Upper lobe of right lung (tissue), 1 donor: ENCODE measurements at regions not wholly inside any gene's neighbourhood (a gene's known extent, or its start where the extent isn't known, plus 50 kb on each side); places are given as distances from the start of the nearest gene placed in this dataset.

ENCODE experiments used
- ATAC-seq: fragments of 200-7000 bp; cut with Tn5 transposase; one replicate; pipeline ENCODE4 v1.9.1; 2020; ENCODE audit warnings: mild to moderate bottlenecking, moderate library complexity
- DNase-seq: peaks from one replicate; pipeline ENCODE4 v3.0.0-alpha.2; 2020
- H3K27ac ChIP-seq: fragments of 200-600 bp; one replicate; pipeline ENCODE4 v1.8.0; 2022
- H3K27me3 ChIP-seq: fragments of 200-600 bp; one replicate; pipeline ENCODE4 v1.8.0; 2022; ENCODE audit warnings: mild to moderate bottlenecking
- H3K36me3 ChIP-seq: fragments of 200-600 bp; one replicate; pipeline ENCODE4 v1.8.0; 2022
- H3K4me1 ChIP-seq: fragments of 200-600 bp; one replicate; pipeline ENCODE4 v1.8.0; 2022
- H3K4me3 ChIP-seq: fragments of 200-600 bp; one replicate; pipeline ENCODE4 v1.8.0; 2022; ENCODE audit warnings: mild to moderate bottlenecking
- H3K9me3 ChIP-seq: fragments of 200-600 bp; one replicate; pipeline ENCODE4 v1.8.0; 2022
- CTCF ChIP-seq: fragments of 200-600 bp; IDR thresholded peaks from one replicate; pipeline ENCODE4 v1.8.0; 2022; ENCODE audit warnings: antibody characterized with exemption
- intact Hi-C: fragments of 100-400 bp; cut with DNase I; formaldehyde crosslinking; loops from one replicate; pipeline ENCODE4 v1.11.0; 2022
- donor health status: DM: no; HTN: yes; CAD: no; lungs with severe emphysema.

GRCh38 chr2:23323198-23323916 lies 61.6 kb upstream of the KLHL29 start:
- no peak for TF ChIP-seq CTCF
- Histone ChIP-seq H3K36me3 (no peaks in the 10 kb centered on the region), H3K27me3 (no peaks in the 10 kb centered on the region), H3K9me3 (no peaks in the 10 kb centered on the region), H3K4me1 (no peaks in the 10 kb centered on the region), H3K4me3 (no peak overlapping the region), H3K27ac (no peak overlapping the region)
- intact Hi-C loops = no loop called here
- DNase-seq (no peak), ATAC-seq (no peak)

- no peaks in the 10 kb centered on the region for H3K9me3 ChIP-seq
- no peaks in the 10 kb centered on the region for H3K36me3 ChIP-seq
- no peaks in the 10 kb centered on the region for H3K27me3 ChIP-seq
- intact Hi-C loops = no loop called here
- no peak for TF ChIP-seq CTCF
- no peak overlapping the region for H3K4me3 ChIP-seq
- peak; percentile 48 for ATAC-seq
- no peak for DNase-seq
- no peak overlapping the region for H3K27ac ChIP-seq
- no peaks in the 10 kb centered on the region for H3K4me1 ChIP-seq
These were observed 60.9 kb upstream of the KLHL29 start for GRCh38 chr2:23323917-23324680.

- Histone ChIP-seq H3K4me1 (no peaks in the 10 kb centered on the region), H3K27ac (no peak overlapping the region), H3K36me3 (no peaks in the 10 kb centered on the region), H3K27me3 (peaks cover 8% of the 10 kb centered on the region), H3K9me3 (no peaks in the 10 kb centered on the region), H3K4me3 (no peak overlapping the region)
- intact Hi-C loops = no loop called here
- DNase-seq = no peak
- no peak for TF ChIP-seq CTCF
- ATAC-seq = no peak
These were observed 58.6 kb upstream of the KLHL29 start for GRCh38 chr2:23326330-23326729.

- no peak for TF ChIP-seq CTCF
- H3K27ac ChIP-seq = no peak overlapping the region
- H3K9me3 ChIP-seq = no peaks in the 10 kb centered on the region
- H3K36me3 ChIP-seq = no peaks in the 10 kb centered on the region
- no peak for DNase-seq
- peaks cover 8% of the 10 kb centered on the region for H3K27me3 ChIP-seq
- ATAC-seq = no peak
- intact Hi-C loops = no loop called here
- no peak overlapping the region for H3K4me3 ChIP-seq
- no peaks in the 10 kb centered on the region for H3K4me1 ChIP-seq
These were observed 57.6 kb upstream of the KLHL29 start for GRCh38 chr2:23327416-23327815.

GRCh38 chr2:23327887-23328286 lies 57.1 kb upstream of the KLHL29 start:
- no peak for TF ChIP-seq CTCF

More at GRCh38 chr2:23327887-23328286, 57.1 kb upstream of the KLHL29 start:
- Histone ChIP-seq H3K9me3 (no peaks in the 10 kb centered on the region), H3K27me3 (peaks cover 8% of the 10 kb centered on the region), H3K4me1 (no peaks in the 10 kb centered on the region), H3K27ac (no peak overlapping the region), H3K4me3 (no peak overlapping the region), H3K36me3 (no peaks in the 10 kb centered on the region)
- intact Hi-C loops = no loop called here
- DNase-seq = no peak
- ATAC-seq = no peak
